HG02981 (cell line): ENCODE measurements at regions not wholly inside any gene's neighbourhood (a gene's known extent, or its start where the extent isn't known, plus 50 kb on each side); places are given as distances from the start of the nearest gene placed in this dataset.

ENCODE experiments used
- ATAC-seq: cut with Tn5 transposase; IDR thresholded peaks from one replicate; pipeline ENCODE4 v1.9.1; 2021; ENCODE audit warnings: mild to moderate bottlenecking, moderate library complexity; ENCODE audit not compliant: unreplicated experiment

DNA sequence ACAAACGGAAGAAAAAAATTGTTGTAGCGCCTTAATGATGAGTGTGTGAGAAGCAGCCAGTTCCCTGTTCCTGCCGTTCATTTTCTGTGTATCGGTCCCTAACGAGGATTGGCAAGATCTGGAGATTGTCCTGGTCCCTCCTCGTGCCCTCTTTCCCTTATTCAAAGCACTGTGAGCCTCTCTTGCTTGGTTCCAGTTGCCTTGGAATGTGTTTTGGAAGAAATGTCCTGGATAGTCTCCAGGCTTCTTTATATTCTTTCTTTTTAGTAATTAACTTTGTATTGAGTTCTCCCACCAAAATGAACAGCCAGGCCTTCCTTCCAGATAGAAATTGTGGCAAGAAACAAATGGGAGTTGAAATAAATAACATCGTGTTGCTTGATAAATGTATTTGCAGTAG, 348.3 kb downstream of the CDH26 start:
- no peak for ATAC-seq

DNA sequence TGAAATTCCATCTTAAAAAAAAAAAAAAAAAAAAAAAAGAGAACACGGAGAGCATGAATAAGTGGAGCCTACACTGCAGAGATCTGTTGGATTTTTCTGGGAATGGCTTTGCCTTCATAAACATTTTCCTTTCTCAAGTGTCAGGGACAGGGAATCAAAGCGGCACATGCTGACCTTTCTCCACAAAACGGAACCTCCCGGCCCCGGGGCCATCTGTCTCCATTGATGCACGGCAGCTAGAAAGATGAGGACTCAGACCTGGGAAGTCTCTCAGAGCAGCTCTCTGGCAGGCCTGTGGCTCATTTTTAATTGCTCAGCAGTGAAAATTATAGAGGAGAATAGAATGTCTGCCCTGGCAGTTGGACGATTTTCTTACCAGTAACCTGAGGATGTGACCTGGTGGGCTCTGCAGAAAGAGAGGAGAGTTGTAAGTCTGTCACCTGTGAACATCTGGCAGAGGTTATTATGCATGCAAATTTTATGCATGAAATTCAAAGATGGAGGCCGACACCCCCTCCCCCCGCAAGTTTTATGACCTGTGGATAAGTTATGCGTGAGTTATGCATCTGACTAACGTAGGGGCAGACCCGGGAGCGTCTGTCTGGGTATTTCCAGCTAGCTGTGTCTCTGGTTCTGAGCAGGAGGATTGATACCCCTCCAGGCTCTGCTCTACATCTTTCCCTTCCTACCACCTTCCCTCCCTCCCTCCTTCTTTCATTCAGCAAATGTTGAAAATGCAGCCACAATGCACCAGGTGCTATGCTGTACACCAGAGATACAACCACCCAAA, 352.5 kb downstream of the CDH26 start:
- no peak for ATAC-seq

DNA sequence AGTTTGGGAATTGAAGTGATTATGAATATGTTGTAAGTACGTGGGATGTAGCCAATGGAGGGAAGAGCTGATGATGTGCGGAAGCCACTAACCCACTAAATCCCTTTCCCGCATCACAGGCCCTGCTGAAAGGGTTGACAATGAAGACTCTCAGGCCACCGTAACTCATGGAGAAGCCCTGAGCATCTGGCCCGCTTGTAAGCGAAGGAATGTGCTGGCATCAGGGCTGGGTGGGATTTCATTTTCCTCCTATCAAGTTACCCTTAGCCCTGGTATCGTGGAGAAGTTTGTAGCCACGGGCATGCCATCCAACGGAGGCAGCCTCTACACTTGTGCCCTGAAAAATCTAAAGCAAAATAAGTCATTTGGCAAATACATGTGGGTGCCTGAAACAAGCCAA, 355.0 kb downstream of the CDH26 start:
- ATAC-seq = no peak

DNA sequence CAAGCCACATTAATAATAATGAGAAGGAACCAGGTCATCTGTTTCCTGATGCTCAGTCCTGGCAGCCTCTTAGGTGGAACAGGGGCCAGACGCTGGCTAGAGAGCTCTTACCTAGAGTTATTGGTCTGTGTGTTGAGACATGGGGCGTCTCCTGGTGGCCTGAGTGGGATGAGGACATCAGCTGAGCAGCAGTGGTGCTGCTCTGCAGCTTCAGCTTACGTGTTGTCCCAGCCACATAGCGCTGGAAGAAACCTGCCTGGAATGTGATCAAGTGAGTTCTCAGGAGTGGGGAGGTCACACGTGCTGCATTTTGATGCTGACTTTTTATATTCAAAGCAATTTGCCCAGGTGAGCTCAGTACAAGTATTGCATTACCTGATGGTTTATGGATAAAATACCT, 355.4 kb downstream of the CDH26 start:
- no peak for ATAC-seq

DNA sequence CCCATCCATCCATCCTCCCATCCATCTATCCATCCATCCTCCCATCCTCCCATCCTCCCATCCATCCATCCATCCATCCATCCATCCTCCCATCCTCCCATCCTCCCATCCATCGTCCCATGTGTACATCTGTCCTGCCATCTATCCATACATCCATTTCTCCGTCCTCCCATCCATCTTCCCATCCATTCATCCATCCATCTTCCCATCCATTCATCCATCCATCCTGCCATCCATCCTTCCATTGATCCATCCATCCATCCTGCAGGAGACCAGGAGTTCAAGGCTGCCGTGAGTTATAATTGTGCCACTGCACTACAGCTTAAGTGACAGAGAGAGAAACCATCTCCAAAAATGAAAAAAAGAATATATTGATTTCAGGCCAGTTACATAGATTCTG, 356.5 kb downstream of the CDH26 start:
- no peak for ATAC-seq

DNA sequence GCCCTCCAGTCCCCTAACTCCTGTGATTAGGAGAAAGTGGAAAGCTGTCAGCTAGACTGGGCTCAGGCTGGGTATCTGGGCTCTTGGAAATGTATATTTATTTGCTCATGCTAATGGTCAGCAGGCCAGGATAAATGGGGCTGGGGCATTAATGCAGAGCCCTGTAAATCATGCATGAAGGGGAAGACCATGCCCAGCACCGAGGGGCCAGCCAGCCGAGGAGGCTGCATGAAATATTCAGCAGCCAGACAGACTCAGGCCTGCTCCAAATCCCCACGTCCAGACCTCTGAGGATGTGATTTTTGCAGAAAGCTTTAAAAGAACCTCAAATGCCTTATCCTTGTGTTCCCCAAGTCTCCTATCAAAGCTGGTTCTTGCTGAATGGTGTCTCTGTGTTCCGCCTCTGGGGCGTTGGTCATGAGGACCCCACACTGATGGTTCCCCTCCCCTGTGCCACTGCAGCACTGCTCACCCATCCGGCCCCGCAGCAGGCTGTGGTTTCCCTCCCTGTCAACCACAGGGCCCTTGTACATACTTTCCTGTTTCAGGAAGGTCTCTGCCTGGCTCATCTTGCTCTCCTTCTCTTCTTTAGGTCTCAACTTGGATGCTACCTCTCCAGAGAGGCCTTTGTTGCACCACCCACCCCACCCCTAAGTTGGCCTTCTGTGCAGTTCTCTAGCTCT, 358.4 kb downstream of the CDH26 start:
- no peak for ATAC-seq

DNA sequence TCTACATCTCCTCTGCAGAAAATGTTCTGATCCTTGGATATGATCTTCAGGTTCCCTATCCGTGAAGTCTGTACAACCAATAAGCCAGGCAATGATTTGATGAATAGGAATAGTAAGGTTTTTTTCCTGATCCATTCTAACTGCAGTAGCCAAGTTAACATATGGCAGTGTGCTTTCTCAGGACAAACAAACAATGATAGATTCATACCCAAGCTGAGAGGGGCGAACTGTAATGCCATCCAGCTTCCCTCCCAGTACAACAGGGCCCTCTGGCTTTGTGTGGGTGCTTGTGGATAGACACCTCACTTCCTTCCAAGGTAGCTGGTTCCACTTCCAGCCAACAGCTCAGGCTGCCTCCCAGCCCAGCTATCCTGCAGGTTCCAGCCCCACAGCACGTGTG, 359.2 kb downstream of the CDH26 start:
- no peak for ATAC-seq

DNA sequence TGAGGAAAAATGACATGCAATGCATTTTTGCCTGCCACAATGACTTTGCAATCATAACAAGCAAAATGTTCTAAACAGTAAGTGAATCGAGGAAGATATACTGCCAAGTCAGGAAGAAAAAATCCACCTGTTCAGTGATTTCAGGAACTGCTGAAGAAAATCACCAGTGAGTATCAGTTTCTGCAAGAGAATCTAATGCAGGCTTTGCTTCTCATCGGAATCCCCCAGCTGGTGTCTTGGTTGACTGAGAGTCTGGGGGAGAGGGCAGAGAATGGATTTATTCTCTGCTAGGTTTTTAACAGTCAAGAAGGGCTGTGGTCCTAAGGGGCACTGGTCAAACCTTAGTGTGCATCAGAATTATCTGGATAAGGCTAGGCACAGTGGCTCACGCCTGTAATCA, 363.4 kb downstream of the CDH26 start:
- ATAC-seq = no peak

DNA sequence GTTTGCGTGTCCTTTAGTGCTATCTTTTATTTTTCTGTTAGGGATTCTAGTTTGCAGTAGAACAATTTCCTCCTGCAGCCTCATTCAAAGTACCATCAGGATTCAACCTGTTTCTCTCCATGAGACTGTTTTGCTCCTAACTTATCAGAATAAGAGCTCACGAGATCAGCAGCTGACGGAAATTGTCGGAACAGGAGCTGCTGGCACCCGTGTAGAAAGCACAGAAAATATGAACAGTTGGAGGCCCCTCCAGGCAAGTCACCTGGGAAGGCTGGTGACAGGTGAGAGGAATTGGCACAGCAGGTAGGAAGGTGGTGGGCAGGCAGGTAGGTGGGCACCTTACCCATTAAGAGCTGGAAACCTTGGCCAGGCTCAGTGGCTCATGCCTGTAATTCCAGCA, 368.6 kb downstream of the CDH26 start:
- no peak for ATAC-seq

DNA sequence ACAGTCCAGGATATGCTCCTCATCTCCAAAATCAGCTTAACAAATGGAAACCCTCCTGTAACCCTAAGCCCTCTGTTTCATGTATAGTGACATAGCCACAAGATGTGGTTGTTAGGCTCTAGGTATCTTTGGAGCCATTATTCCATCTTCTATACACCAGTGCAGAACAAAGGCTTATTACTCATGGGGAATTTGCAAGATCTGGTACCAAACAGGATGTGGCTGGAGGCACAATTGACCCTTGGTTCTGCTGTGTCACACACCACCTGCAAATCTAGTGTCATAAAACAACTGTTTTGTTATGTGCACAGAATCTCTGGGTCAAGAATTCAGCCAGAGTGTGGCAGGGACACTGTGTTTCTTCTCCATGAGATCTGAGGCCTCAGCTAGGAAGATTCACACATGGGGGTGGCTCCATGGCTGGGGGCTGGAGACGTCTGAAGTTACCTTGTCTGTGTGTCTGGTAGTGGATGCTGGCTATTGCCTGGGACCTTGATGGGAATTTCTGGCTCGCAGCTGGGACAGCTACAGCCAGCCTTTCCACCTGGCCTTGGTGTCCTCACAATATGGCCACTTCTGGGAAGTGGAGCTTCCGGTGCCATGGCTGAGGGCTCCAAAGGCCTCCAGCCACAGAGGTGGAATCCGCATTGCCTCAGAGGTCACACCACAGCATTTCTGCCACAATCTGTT, 369.9 kb downstream of the CDH26 start:
- no peak for ATAC-seq

DNA sequence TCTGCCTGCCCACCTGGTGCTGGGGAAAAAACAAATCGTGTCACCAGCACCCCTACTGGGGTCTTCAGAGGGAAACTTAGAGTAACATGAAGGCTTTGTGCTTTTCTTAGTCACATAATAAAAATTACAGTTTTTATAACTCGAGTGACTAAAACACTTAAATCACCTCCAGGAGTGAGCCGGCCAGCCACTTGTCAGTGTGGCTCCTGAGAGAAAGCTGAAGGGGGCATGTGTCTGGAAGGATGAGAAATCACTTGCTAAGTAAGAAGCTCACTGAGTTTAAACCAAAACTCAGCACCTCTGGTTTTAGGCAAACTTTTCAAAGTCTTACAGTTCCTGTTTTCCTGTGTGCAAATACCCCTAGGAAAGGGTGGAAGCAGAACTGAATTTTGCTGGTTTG, 372.2 kb downstream of the CDH26 start:
- ATAC-seq = no peak

DNA sequence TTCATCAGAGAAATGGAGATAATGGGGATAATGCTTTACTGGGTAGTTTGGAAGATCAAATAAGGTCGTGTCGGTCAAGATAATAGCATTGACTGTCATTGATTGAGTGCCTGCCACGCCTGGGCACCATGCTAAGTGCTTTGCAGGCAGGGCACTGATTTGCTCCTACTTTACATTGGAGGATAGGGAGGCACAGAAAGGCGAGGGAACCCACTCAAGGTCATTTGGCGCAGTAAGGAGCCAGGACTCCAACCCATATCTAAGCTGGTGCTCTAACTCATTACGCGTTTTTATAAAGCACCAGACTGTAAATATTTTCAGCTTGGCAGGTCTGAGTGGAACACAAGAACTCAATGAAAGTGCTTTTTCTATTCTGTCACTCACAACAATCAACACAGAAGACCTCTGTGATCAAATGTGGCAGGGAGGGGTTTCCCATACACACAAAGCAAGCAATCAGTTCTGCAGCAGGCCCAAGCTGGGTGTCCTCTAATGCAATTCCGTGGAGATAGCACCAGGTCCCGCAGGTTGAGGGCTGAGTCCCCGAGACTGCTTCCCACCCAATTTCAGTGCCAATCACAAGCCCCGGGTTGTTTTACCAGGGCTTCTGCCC, 373.6 kb downstream of the CDH26 start:
- ATAC-seq = no peak

DNA sequence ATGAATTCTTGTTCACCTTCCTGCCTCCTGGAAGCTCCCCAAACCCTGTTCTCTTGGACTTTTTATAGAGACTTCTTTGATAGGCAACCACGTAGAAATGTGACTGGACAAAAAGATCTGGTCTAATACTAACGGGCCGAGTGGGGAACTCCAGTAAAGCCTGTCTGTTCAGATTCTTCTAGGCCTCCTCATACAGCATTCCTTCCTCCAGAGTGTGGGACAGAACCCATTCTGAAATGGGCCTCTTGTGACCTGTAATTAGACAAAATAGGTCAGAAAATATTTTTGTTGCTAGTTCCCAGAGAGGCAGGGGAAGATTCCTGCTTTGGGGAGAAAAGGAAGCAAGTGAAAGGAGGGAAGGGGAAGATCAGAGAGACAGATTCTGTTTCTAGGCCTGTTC, 374.3 kb downstream of the CDH26 start:
- ATAC-seq = no peak

DNA sequence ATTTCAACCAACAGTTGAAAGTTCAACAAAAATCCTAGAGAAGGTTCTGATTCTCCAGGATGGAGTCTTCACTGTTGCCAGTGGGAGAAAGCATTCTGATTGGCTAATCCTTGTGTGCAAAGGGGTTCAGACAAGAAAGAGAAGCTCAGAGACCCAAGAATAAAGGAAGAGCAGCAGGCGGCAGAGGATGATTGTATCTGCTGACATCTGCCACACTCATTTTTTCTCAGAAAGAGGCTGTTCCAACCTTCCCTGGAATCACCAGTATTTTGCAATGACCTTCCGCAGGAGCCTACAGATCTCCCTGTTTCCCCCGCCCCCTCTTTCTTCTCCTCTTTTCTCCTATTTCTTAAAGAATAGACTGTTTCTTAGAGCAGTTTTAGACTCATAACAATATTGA, 376.7 kb downstream of the CDH26 start:
- ATAC-seq = no peak

DNA sequence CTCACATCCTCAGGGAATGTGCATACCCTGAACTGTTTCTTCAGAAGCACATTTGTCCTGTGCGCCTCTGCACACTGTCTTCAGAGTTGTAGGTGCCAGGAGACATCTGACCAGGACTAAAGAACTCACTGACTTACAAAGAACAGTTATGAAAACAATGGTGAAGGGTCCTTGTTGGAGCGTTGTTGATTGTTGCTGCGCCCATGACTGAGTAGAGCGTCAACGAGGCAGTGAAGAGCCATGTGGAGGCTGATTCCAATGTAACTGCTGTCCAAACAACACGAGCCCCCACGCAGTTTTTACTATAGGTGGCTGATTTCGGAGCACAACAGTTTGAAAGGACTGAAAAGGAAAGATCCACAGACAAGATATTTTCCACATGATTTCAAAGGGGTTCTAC, 380.3 kb downstream of the CDH26 start:
- no peak for ATAC-seq

DNA sequence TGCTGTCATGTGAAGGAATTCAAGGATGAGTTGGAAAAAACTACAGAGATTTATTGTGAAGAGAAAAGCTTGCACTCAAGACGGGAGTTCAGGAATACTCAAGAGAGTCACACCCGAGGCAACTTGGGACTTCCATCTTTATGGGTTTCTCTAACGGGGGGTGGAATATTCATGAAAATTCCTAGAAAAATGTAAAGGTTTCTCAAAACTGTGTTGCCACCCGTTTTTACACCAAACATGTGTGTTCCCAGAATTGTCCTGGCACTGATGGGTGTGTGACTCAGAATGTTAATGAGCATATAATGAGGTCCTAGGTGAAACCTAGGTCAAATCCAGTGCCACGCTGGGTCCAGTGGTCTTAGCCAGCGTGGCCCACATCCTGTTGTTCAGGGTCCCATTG, 381.5 kb downstream of the CDH26 start:
- no peak for ATAC-seq

DNA sequence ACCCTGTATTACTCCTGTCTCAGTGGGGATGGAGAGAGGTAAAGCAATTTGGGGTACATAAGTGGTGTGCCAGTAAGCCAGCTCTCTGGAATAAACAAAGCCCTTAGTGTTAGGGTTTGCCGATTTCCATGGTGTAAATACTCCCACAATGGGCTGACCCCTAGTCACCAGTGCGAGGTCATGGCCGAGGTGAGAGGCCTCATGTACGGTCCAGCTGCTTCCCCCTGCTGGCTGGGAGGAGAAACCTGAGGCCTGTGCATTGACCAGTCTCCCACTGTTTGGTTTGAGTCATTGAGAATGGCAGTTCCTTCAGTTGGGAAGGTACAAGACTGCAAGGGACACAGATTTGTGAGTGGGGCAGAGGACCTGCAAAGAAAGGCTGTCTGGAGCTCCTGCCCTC, 382.0 kb downstream of the CDH26 start:
- no peak for ATAC-seq

DNA sequence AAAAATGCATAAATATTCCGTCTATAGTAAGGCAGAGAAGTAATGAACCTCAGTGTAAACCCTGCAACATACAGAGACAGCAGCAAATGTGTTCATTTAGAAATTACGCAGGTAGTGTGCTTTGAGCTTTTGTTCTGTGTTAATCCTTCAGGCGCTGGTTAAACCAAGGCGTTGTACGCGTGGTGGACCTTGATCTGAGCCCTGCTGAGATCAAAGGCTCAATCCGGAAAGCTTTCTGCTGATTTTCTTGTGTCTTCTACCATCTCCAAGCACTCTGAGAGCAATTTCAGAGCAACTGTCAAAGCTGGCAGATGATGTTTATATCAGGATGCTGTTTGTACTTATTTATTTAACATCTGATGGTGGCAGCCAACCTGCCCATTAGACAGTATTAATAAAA, 382.8 kb downstream of the CDH26 start:
- ATAC-seq = no peak

DNA sequence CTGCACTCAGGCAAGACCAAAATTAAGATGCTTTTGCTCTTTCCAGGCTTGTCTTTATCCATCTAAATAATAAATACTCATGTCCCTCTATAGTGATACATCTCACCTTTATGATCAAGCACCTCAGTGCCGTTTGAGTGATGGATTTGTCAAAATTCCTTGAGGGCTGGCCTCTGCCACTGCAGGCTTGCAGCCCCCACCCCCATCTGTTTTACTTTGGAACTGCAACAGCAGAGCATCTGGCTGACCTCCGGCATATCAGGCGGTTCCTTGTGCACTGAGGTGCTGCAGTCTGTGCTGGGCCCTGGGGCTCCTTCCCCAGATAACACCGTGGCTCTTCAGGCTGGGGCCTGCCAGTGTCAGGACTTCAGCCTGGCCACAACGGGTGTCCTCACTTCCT, 386.9 kb downstream of the CDH26 start:
- ATAC-seq = no peak

DNA sequence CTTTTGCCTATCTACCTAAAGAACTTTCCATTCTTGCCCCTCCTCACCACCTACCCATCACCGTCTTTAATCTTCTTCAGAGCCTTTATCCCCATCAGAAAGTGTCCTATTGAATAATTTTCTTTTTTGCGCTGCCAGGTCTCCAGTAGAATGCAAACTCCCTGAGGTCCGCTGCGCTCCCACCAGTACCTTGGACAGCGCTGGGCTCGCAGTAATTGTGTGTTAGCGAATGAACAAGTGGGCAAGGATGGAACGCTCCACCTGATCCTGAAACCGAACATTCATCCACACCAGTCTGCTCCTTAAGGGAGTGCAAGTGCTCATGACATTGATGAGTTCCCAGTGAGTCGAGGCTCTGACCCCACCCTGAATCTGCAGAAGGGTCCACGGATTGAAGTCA, 391.2 kb downstream of the CDH26 start:
- no peak for ATAC-seq

DNA sequence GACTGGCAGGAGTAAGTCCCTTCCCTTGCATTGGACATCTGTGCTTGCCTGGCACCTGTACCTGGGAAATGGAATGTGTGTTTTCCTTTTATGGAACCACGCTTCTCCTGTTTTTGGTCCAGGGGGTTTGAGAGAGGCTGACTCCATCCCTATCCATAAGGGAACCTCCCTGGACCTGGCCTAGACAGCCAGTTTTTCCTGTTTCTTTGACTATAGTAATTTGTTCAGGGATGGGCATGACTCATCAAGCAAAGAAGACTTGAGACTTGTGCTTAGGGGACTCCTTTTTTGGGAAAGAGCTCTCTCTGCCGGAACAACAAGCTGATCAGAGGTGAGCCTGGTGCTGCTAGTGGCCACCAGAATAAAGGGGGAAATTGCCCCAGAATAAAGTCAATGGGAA, 393.8 kb downstream of the CDH26 start:
- ATAC-seq = no peak

DNA sequence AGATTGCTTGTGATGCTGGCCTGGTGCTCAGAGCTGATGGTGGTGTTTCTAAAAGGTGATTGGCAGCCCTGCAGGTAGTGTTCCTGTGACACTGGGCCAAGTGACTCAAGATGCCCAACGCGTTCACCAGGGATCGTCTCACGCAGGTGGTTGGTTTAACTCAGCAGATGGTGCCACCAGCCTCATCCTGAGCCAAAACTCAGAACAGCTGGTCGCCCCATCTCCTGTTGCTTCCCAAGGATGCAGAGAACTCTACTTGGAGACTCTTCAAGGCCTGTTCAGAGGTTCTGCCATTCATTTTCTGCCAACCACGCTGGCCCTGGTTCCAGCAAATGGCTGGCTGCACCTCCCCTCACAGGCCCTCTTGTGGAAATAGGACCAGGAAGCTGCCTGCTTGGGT, 394.4 kb downstream of the CDH26 start:
- ATAC-seq = no peak
